Hematopoietic multipotent progenitor cell treated with erythropoietin and hydrocortisone succinate and interleukin-3 and kit ligand, for 6 days (in vitro differentiated cells): ENCODE measurements at regions not wholly inside any gene's neighbourhood (a gene's known extent, or its start where the extent isn't known, plus 50 kb on each side); places are given as distances from the start of the nearest gene placed in this dataset.

Experiments
- DNase-seq: peaks from one replicate; pipeline ENCODE4 v3.0.0-alpha.2; 2015

- peak; percentile 23 for DNase-seq
Measured at GRCh38 chr12:123077298-123078119, 73.4 kb downstream of the PITPNM2 start.

- DNase-seq, result no peak
Measured at GRCh38 chr12:123076604-123077297, 74.1 kb downstream of the PITPNM2 start.

GRCh38 chr12:123075646-123076171 is 75.2 kb downstream of the PITPNM2 start:
- DNase-seq, result peak; percentile 26

GRCh38 chr12:123075087-123075645 is 75.7 kb downstream of the PITPNM2 start:
- no peak for DNase-seq

GRCh38 chr12:123073962-123074801 is 76.7 kb downstream of the PITPNM2 start:
- no peak for DNase-seq

- no peak for DNase-seq
Measured at GRCh38 chr12:123073292-123073691, 77.6 kb downstream of the PITPNM2 start.

- no peak for DNase-seq
Measured at GRCh38 chr12:123071857-123072256, 79.0 kb downstream of the PITPNM2 start.

- no peak for DNase-seq
Measured at GRCh38 chr12:123071099-123071800, 79.6 kb downstream of the PITPNM2 start.

GRCh38 chr12:123070267-123071081 is 80.4 kb downstream of the PITPNM2 start:
- no peak for DNase-seq

GRCh38 chr12:123069436-123070266 is 81.2 kb downstream of the PITPNM2 start:
- DNase-seq, result no peak

- no peak for DNase-seq
Measured at GRCh38 chr12:123067654-123068053, 83.2 kb downstream of the PITPNM2 start.

- no peak for DNase-seq
Measured at GRCh38 chr12:123066384-123066710, 84.5 kb downstream of the PITPNM2 start.

GRCh38 chr12:123065676-123066383 is 85.1 kb downstream of the PITPNM2 start:
- DNase-seq, result no peak

GRCh38 chr12:123064885-123065619 is 84.6 kb downstream of the ARL6IP4 start:
- no peak for DNase-seq

GRCh38 chr12:123064366-123064765 is 83.9 kb downstream of the ARL6IP4 start:
- DNase-seq, result no peak

- peak; percentile 76 for DNase-seq
Measured at GRCh38 chr12:123063535-123063934, 83.1 kb downstream of the ARL6IP4 start.

- no peak for DNase-seq
Measured at GRCh38 chr12:123062681-123063486, 82.4 kb downstream of the ARL6IP4 start.
